GM13976 (cell line): ENCODE measurements at regions not wholly inside any gene's neighbourhood (a gene's known extent, or its start where the extent isn't known, plus 50 kb on each side); places are given as distances from the start of the nearest gene placed in this dataset.

Experiments used
- DNase-seq: peaks from one replicate; pipeline ENCODE4 v3.0.0; 2012; ENCODE audit warnings: low spot score
- in situ Hi-C: fragments of 300-500 bp; cut with MboI; formaldehyde crosslinking; loops from one replicate; pipeline ENCODE4 v1.12.0; 2022; ENCODE audit warnings: low sequenced_read_pairs, mixed read lengths, inconsistent platforms; ENCODE audit not compliant: unreplicated experiment
- TF ChIP-seq, protein P1 (sequence below): IDR thresholded peaks from 2 replicates; pipeline ENCODE4 v1.5.1; 2012; ENCODE audit warnings: borderline replicate concordance, mild to moderate bottlenecking; ENCODE audit not compliant: insufficient read depth; ENCODE audit errors: extremely low read depth, missing control alignments, control extremely low read depth

- TF ChIP-seq, protein P1, sequence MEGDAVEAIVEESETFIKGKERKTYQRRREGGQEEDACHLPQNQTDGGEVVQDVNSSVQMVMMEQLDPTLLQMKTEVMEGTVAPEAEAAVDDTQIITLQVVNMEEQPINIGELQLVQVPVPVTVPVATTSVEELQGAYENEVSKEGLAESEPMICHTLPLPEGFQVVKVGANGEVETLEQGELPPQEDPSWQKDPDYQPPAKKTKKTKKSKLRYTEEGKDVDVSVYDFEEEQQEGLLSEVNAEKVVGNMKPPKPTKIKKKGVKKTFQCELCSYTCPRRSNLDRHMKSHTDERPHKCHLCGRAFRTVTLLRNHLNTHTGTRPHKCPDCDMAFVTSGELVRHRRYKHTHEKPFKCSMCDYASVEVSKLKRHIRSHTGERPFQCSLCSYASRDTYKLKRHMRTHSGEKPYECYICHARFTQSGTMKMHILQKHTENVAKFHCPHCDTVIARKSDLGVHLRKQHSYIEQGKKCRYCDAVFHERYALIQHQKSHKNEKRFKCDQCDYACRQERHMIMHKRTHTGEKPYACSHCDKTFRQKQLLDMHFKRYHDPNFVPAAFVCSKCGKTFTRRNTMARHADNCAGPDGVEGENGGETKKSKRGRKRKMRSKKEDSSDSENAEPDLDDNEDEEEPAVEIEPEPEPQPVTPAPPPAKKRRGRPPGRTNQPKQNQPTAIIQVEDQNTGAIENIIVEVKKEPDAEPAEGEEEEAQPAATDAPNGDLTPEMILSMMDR, result no peak
- in situ Hi-C loops, result no loop called here
- DNase-seq, result no peak
These were observed 267.9 kb upstream of the BMP2 start for GRCh38 chr20:6499566-6499965.

DNA sequence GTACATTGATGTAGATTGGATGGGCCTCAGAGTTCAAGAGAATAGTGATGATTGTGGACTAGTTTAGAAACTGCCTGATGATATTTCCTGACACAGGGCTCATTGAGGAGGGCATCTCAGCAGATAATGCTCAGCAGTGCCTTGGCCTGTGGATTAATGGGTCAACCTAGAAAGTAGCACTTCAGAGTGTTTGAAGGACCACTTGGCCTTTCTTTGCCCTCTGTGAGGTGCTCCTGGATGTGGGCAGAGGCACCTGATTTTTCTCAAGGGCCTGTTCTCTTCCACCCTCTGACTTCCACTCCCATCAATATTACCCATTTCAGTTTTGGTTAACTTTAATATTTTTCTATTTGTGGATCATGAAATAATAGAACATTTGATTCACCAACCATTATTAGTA, 270.6 kb upstream of the BMP2 start:
- TF ChIP-seq, protein P1, result no peak
- in situ Hi-C loops, result no loop called here
- no peak for DNase-seq

DNA sequence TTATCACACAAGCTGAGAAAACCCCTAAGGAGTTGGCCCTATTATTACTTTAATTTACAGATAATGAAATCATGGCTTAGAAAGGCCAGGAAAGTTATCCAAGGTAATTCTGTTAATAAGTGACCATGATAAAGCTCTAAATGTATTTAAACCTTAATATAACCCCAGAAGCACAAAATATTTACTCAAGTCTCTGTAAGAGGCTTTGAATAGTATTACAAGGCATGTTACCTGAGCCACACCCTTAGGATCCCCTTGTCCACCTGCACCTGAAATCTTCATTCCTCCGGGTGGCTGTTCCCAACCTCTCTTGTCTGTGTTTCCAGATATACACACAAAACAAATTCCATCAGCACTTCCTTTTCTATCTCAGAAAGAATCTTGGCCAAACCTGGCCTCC, 271.6 kb upstream of the BMP2 start:
- DNase-seq, result no peak
- TF ChIP-seq, protein P1, result no peak
- in situ Hi-C loops, result no loop called here

DNA sequence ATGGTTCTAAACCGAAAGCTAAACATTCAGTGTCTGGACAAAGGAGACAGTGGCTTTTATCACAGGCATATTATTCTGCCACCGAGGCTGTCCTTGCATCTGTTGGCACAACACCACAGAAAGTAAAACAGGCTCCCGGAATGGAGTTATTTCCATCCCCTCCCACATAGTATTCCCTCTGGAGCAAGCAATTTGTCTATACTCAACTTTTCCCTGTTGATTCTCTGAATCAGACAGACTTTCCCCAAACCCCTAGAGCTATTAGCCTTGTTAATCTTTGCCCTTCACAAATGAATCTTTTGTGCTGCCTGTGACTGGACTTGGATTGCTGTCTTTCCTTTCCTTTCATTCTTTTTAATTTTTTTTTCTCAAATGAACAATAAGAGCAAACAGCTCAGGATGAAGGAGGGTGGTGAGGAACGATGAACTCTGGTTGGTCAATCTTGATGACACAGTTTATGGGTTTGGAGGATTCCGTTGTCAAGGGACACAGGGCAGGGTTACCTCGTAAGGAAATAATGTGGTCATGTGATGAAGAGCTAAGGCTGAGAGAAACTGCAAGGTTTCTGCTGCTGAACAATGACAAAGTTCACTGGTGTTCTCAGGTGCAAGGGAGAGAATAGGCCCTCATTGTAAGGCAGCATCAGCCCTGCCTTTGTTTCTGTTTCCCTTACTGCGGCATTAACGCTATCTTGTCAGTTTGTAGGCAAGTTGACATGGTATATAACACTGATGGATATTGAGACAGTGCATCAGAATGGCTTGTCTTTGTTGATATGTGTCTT, 275.0 kb upstream of the BMP2 start:
- TF ChIP-seq, protein P1, result no peak
- no peak for DNase-seq
- in situ Hi-C loops, result no loop called here

GRCh38 chr20:6490849-6491248, 276.6 kb upstream of the BMP2 start:
- DNase-seq, result no peak
- in situ Hi-C loops, result no loop called here
- TF ChIP-seq, protein P1, result no peak

DNA sequence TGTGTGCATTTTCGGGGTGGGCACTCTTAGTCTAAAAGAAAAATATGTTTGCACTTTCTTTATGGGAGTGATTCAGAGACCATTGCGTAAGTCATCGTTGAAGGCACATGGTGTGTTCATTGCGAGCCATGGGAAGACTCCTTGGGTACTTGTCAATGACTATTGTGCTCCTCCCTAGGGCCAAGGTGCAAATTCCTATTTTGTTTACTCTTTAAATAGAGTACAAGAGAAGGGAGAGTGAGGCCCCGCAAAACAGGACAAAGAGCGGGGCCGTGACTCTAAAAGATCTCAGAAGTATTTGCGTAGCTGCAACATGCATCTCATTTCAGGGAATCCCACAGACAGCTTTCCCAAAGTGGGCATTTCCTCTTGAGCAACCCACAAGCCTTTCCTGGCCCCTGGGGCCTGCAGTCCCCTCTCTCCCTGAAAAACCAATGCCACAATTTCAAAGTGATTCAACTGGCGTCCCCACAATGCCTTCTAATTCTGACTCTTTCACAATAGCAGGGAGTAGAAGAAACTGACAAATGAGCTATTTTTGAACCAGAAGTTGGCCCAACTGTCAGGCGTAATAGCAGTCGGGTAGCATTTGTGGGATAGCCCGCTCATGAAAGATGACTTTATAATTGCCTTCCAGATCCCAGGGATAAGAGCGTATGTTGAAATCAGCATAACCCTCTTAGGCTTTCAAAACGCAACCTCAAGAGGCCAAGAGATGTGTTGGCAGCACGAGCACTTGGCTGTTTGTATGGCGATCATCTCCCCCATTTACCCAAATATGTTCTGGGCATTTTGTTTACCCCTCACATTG, 277.9 kb upstream of the BMP2 start:
- DNase-seq, result no peak
- in situ Hi-C loops, result no loop called here

More for the DNA sequence above, 277.9 kb upstream of the BMP2 start:
- TF ChIP-seq, protein P1, result no peak
